ENCODE measurements at regions not wholly inside any gene's neighbourhood (a gene's known extent, or its start where the extent isn't known, plus 50 kb on each side); places are given as distances from the start of the nearest gene placed in this dataset.

GRCh38 chr18:28804512-28805202 lies 627.7 kb upstream of the CDH2 start:
- no peak for TF ChIP-seq CTCF (conservative IDR thresholded peaks at IDR 0.05; ENCODE audit: low read length)
- TF ChIP-seq EZH2phosphoT487 (IDR thresholded peaks at IDR 0.05; ENCODE audit: borderline replicate concordance) = no peak
